GM19397 (cell line): ENCODE measurements at regions not wholly inside any gene's neighbourhood (a gene's known extent, or its start where the extent isn't known, plus 50 kb on each side); places are given as distances from the start of the nearest gene placed in this dataset.
"Not testable (repeated sequence)": the region's sequence is repeated elsewhere in the genome, so short reads cannot be mapped to it uniquely, and the experiment has no call there.

Source experiments
- ATAC-seq: cut with Tn5 transposase; IDR thresholded peaks from one replicate; pipeline ENCODE4 v1.9.1; 2021; ENCODE audit warnings: mild to moderate bottlenecking, moderate library complexity; ENCODE audit not compliant: unreplicated experiment

GRCh38 chr9:107592424-107592823 lies 102.9 kb upstream of the KLF4 start:
- no peak for ATAC-seq

- ATAC-seq: no peak
Measured at GRCh38 chr9:107591781-107592180, 102.2 kb upstream of the KLF4 start.

DNA sequence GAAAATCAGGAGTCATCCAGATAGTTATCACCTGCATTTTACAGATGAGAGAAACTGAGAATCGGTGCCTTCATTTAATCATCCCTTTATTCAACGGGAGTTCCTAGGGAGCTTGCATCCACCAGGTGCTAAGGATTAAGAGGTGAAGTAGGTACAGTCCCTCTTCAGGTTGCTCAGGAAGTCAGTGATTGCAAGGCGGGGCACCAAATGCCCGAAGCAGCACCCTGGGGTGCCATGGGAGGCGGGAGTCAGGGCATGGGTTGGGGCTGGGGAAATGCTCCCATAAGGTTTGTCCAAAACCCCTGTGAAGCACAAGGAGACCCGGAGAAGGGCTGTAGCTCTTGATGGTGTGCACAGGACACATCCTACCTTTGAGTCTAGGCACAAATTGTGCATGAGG lies 98.8 kb upstream of the KLF4 start:
- ATAC-seq: no peak

DNA sequence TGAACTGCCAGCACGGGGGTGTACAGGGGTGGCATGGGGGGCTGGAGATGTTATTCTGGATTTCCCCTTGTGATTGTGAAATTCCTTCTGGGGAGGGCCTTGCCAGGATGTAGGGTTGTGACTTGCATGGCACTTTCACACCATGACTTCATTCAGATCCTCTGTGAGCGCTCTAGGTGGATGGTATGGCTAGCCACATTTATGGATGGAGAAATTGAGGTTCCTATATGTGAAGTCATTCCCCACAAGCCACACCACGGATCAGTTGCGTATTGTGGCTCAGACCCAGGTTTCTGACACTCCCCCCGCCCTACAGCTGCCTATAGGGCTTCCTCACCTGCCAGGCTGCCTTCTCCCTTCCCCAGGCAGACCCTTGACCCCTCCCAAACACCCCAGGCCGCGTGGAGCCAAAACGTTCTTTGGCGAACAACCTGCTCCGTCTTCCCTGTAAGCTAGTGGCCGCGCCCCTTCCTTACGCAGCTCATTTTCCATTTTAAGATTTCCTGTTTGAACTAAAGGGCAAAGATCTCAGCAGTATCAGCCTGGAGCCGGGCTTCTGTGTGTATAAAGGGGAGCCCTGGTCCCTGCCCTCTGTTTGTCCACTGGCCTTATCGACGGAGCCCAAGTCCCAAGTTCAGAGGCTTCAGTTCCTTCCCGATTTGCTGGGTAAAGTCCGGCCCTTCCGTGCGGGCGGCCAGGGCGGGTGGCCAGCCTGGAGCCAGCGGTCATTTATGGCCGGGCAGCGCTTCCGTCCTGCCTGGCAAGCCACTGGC lies 97.8 kb upstream of the KLF4 start:
- no peak for ATAC-seq

- no peak for ATAC-seq
Measured at GRCh38 chr9:107586493-107586892, 96.9 kb upstream of the KLF4 start.

DNA sequence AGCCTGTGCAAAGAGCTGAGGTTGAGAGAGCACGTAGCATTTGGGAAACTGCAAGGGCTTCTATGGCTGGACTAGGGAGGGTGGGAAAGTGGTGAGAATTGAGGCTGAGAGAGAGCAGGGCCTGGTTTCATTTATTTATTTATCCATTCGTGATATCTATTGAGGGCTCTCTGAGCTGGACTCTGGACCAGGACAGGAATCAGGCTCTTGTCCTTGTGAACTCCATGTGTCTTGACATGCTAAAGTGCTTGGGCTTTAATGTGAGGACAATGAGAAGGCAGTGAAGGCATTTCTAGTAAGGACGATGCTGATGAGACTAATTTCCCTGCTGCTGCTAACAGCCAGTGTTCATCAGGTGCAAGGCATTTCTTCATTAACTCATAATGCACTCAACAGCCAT lies 95.9 kb upstream of the KLF4 start:
- ATAC-seq: no peak

GRCh38 chr9:107584944-107585343 lies 95.4 kb upstream of the KLF4 start:
- ATAC-seq: no peak

DNA sequence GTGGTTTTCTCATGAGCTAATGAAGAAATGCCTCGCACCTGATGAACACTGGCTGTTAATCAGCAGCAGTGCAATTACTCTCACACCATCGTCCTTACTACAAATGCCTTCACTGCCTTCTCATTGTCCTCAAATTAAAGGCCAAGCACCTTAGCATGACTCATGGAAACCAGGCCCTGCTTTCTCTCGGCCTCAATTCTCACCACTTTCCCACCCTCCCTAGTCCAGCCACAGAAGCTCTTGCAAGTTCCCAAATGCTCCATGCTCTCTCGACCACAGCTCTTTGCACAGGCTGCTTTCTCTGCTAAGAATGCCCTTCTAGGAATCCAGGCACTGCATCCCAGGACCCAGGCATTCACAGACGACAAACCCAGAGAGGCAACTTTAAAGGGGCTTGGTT lies 94.6 kb upstream of the KLF4 start:
- no peak for ATAC-seq

DNA sequence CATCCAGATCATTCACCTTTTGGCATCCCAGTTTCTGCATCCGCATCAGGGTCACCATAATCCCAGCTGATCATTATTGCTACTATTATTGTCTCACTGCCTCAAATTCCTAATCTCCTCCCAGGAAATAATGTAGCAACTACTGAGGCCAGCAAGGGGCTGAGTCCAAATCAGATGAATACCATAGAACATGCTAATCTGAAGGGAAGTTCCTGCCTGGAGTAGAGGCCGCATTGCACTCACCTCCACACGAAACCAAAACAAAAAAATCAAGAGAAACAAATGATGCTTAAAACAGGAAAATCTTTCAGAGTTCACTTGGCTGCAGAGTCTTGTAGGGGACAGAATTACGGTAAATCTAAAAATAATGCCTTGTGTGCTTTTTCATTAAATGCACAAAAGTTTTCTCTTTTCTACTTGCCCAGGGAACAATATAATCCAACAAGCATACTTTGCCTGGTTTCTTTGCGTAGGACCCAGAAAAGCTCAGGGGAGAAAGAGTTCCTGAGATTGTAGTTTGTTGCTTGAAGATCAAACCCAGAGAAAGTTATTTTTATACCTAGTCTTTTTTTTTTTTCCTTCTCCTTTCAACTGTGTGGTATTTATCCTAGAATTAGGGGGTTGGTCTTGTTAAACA lies 87.7 kb upstream of the KLF4 start:
- no peak for ATAC-seq

- ATAC-seq: no peak
Measured at GRCh38 chr9:107571148-107571547, 81.6 kb upstream of the KLF4 start.

DNA sequence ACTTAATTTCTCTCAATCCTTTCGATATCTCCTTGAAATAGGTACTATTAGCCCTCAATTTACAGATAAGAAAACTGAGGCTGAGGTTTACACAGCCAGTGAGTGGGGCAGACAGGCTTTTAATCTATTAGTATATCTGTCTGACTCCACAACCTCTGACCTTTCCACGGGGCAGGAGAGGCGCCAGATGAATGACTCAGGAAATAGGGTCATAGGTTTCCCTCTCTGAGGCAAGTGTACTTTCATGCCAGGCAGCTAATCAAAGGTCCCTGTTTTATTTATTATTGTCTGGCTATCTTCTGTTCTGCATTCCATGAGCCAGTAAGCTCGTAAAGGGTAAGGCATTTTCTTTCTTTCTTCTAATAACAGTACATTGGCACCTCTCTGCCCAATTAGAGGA lies 79.6 kb upstream of the KLF4 start:
- no peak for ATAC-seq

GRCh38 chr9:107568406-107568805 lies 78.8 kb upstream of the KLF4 start:
- ATAC-seq: not testable (repeated sequence)

DNA sequence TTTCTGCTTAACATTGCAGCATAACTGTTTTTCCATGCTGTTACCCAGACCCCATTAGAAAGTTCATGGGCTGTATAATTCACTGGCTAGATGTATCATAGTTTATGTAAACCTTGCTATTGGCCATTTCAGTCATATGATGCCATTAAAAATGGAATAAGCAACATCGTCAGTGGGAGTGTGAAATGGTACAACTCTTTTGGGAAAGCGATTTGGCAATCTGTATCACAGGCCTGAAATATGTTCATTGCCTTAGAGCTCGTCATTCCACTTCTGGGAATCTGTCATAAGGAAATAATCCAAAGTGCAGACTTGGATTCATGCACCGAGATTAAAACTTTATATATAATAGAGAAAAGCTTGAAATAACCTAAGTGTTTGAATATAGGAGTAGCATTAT lies 77.9 kb upstream of the KLF4 start:
- no peak for ATAC-seq

DNA sequence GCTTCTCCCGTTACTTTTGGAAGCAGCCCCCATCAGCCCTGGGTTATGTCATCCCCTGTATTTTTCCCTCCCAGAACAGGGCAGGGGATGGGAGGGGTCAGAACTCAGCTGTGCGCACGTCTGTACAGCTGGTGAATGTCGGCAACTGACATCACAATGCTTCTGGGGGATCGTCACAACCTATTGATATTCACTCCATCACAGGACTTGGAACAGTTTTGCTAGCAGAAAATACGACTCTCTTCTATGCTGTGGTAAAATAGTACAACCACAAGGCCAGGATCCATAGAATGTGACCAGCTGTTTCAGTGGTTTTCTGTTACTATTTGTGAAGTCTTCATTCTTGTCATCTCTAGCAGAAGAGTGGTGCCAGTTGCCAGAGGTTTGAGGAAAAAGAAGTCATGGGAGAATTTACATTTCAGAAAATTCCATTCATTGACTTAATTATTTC lies 77.1 kb upstream of the KLF4 start:
- no peak for ATAC-seq

GRCh38 chr9:107562798-107563197 lies 73.2 kb upstream of the KLF4 start:
- ATAC-seq: no peak

- ATAC-seq: no peak
Measured at GRCh38 chr9:107559494-107560086, 70.0 kb upstream of the KLF4 start.

- no peak for ATAC-seq
Measured at GRCh38 chr9:107557236-107557990, 67.8 kb upstream of the KLF4 start.

DNA sequence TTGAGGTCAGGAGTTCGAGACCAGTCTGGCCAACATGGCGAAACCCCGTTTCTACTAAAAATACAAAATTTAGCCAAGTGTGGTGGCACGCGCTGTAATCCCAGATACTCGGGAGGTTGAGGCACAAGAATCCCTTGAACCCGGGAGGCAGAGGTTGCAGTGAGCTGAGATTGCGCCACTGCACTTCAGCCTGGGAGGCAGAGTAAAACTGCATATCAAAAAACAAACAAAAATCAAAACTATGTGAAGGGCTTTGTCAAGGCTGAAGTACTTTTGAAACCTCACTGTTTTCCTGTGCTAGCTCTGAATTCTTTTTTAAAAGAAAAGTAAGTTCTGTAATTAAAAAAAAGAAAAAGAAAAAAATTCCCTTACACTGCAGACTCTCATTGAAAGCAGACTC lies 65.1 kb upstream of the KLF4 start:
- ATAC-seq: no peak

GRCh38 chr9:107548298-107549142 lies 59.0 kb upstream of the KLF4 start:
- ATAC-seq: no peak

DNA sequence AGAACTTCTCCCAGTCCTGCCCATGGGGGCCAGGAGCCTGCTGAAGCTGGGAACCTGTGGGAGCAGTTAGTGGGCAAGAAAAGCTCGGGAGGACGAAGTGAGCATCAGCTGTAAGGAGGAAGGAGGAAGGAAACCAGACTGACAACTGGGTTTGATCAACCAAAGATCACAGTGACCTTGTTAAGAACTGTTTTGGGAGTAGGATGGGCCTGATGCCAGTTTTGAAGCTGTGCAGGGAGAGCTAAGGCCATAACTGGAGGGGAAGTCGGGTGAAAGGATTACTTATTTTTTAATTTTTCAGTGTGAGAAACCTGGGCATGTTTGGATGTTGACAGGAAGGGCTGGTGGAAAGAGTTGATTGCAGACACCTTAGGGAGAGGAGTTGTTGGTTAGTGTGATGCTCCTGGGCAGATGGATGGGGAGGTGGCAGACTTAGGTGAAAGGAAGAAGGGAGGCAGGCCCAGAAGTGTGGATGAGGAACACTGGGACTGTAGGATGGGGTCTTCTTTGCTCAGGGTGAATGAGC lies 58.3 kb upstream of the KLF4 start:
- ATAC-seq: no peak
